ENCODE measurements at regions not wholly inside any gene's neighbourhood (a gene's known extent, or its start where the extent isn't known, plus 50 kb on each side); places are given as distances from the start of the nearest gene placed in this dataset.

GRCh38 chr2:65487404-65487803, 55.0 kb upstream of the SPRED2 start:
- ChIA-PET CTCF (ENCODE audit: low intra/inter-chr PET ratio, low total read pairs) (no interaction called here), POLR2A (no interaction called here)
- Histone ChIP-seq H3K9me3 (ENCODE audit: low read length) (no peaks in the 10 kb centered on the region), H3K4me3 (replicated peaks in 1 of 3; ENCODE audit: insufficient read depth in 1 of 3, low read depth in 2 of 3, low read length in 3 of 3) (no peak overlapping the region), H3K36me3 (replicated peaks in 1 of 2; ENCODE audit: control insufficient read depth in 1 of 2, insufficient read depth in 2 of 2, low read length in 2 of 2) (no peaks in the 10 kb centered on the region), H4K20me1 (ENCODE audit: insufficient read depth, low read length) (no peaks in the 10 kb centered on the region), H2AFZ (ENCODE audit: low read length) (no peak overlapping the region), H3K9ac (ENCODE audit: insufficient read depth, low read depth, low read length) (no peak overlapping the region), H3K79me2 (ENCODE audit: insufficient read depth, low read length) (no peaks in the 10 kb centered on the region), H3K4me1 (ENCODE audit: insufficient read depth, low read length) (peaks cover 37% of the 10 kb centered on the region), H3K27ac (ENCODE audit: extremely low read length, insufficient read depth, low read length) (no peak overlapping the region), H3K4me2 (ENCODE audit: low read depth, low read length) (no peak overlapping the region), H3K27me3 (ENCODE audit: control insufficient read depth in 1 of 2, insufficient read depth in 2 of 2, low read length in 2 of 2) (no peaks in the 10 kb centered on the region)
- ATAC-seq (no peak), FAIRE-seq (no peak), DNase-seq (ENCODE audit: low spot score) (no peak)
- intact Hi-C loops (cut with micrococcal nuclease; ENCODE audit: unreplicated experiment) (no loop called here), in situ Hi-C loops (cut with HindIII; ENCODE audit: extremely low pct_ligation_motif_present, low pct_unique_long_range_greater_than_20kb) (no loop called here)
- no TSS peak for BruUV-seq (replicated peaks)
- 58% methylated on average over 5 of the region's 5 CpGs for WGBS (ENCODE audit: low lambda C conversion rate)
- TF ChIP-seq ZNF569 (CRISPR knock-in tag; IDR thresholded peaks at IDR 0.05; ENCODE audit: borderline replicate concordance) (no peak), MTF2 (CRISPR knock-in tag; IDR thresholded peaks at IDR 0.05; ENCODE audit: borderline replicate concordance) (no peak), ATF3 (CRISPR knock-in tag; IDR thresholded peaks at IDR 0.05) (no peak), ZNF510 (CRISPR knock-in tag; IDR thresholded peaks at IDR 0.05; ENCODE audit: low read depth) (no peak), ZBTB39 (CRISPR knock-in tag; IDR thresholded peaks at IDR 0.05) (no peak), LBX2 (CRISPR knock-in tag; IDR thresholded peaks at IDR 0.05; ENCODE audit: borderline replicate concordance) (no peak), BCL6 (CRISPR knock-in tag; IDR thresholded peaks at IDR 0.05) (no peak), DBP (CRISPR knock-in tag; IDR thresholded peaks at IDR 0.05; ENCODE audit: not compliant biosample characterization) (no peak), ZNF564 (CRISPR knock-in tag; IDR thresholded peaks at IDR 0.05) (no peak), ZNF282 (IDR thresholded peaks at IDR 0.05; ENCODE audit: partially characterized antibody) (no peak)
